ENCODE measurements at regions not wholly inside any gene's neighbourhood (a gene's known extent, or its start where the extent isn't known, plus 50 kb on each side); places are given as distances from the start of the nearest gene placed in this dataset.
A peak's percentile ranks its signal among the peaks of the same experiment; 100 is the strongest.

DNA sequence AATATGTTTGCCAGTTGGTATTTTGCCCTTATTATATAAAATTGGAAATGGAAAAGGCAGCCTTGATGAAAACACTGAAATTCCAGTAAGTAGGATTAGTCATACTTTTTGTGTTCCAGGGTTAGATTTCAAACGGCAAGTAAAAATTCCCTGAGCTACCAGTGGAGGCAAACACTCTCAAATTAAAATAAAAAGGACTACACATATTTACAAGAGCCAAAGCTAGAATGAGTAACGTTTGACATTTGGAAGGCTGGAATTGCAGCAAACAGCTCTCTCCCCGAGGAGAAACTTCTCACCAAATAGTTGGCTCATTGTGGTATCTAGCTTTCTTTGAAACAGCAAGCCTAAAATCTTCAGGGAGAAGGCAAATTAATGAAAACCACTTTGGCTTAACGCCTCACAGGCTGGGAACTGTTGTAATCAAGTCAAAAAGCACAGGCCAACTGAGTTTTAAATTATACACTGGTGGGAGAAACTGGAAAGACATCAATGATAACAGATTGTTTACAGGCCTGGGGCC lies 288.4 kb downstream of the SNX13 start:
- no peak for DNase-seq
- Histone ChIP-seq H4K20me1 (ENCODE audit: insufficient read depth) (no peaks in the 10 kb centered on the region), H3K27me3 (ENCODE audit: insufficient read depth) (no peaks in the 10 kb centered on the region; the same call in 1 of the 2 replicates), H3K9me3 (no peaks in the 10 kb centered on the region), H3K4me1 (ENCODE audit: control insufficient read depth in 1 of 2, insufficient read depth in 2 of 2, low read depth in 1 of 2, low read length in 1 of 2) (peaks cover 0 to 7% of the 10 kb centered on the region in 2 experiments; a peak in 1 of 4 replicates), H3F3A (replicated peaks; ENCODE audit: insufficient read depth) (peaks cover 8% of the 10 kb centered on the region), H3K9ac (no peak overlapping the region), H3K36me3 (replicated peaks in 1 of 2; ENCODE audit: control insufficient read depth in 1 of 2, insufficient read depth in 2 of 2, low read length in 1 of 2) (no peaks in the 10 kb centered on the region), H2AFZ (ENCODE audit: low read depth) (peak overlapping the region; percentile 61), H3K79me2 (ENCODE audit: insufficient read depth) (no peaks in the 10 kb centered on the region), H3K4me3 (ENCODE audit: low read depth in 2 of 2, low read length in 1 of 2) (no peak overlapping the region), H3K27ac (ENCODE audit: low read depth in 2 of 2, low read length in 1 of 2) (peak overlapping the region; percentile 49 to 54; a peak in 3 of 4 replicates), H3K9me2 (no peaks in the 10 kb centered on the region), H3K4me2 (no peak overlapping the region; the same call in 1 of the 2 replicates)
- WGBS (ENCODE audit: low lambda C conversion rate), result 9% methylated on average over 4 of the region's 4 CpGs
- ChIA-PET POLR2A (no interaction called here), CTCF (interaction anchor here (1.1 to 1.5 kb wide), 2 partner anchors 11 kb away, joined by 4 to 5 read pairs; no protein-coding TSS in a partner anchor)
- TF ChIP-seq MEF2A (IDR thresholded peaks at IDR 0.05; ENCODE audit: borderline replicate concordance, low read depth) (no peak), JUND (IDR thresholded peaks at IDR 0.05) (peak; percentile 30; the same call in 1 of the 2 replicates), EP300 (IDR thresholded peaks at IDR 0.05; ENCODE audit: borderline replicate concordance in 1 of 2, low read depth in 1 of 2, low read length in 1 of 2) (no peak), SIN3A (IDR thresholded peaks at IDR 0.05; ENCODE audit: borderline replicate concordance, low read depth, low read length) (no peak), SMC3 (IDR thresholded peaks at IDR 0.05; ENCODE audit: low read depth, low read length) (no peak), TCF12 (IDR thresholded peaks at IDR 0.05) (0 out of 2 replicates have a peak, but pooled peaks have one; percentile 15), NRF1 (IDR thresholded peaks at IDR 0.05; ENCODE audit: low read depth, low read length) (no peak), RCOR1 (IDR thresholded peaks at IDR 0.05; ENCODE audit: low read length) (no peak), EZH2phosphoT487 (IDR thresholded peaks at IDR 0.05; ENCODE audit: borderline replicate concordance, low read depth) (no peak), CHD2 (IDR thresholded peaks at IDR 0.05; ENCODE audit: low read length, partially characterized antibody) (no peak), FOSL2 (IDR thresholded peaks at IDR 0.05; ENCODE audit: borderline replicate concordance, low read depth) (peak; percentile 34; the same call in 1 of the 2 replicates), FOXJ3 (CRISPR knock-in tag; IDR thresholded peaks at IDR 0.05) (no peak), RAD21 (IDR thresholded peaks at IDR 0.05; ENCODE audit: low read length) (no peak)
- TF ChIP-seq, protein P1, sequence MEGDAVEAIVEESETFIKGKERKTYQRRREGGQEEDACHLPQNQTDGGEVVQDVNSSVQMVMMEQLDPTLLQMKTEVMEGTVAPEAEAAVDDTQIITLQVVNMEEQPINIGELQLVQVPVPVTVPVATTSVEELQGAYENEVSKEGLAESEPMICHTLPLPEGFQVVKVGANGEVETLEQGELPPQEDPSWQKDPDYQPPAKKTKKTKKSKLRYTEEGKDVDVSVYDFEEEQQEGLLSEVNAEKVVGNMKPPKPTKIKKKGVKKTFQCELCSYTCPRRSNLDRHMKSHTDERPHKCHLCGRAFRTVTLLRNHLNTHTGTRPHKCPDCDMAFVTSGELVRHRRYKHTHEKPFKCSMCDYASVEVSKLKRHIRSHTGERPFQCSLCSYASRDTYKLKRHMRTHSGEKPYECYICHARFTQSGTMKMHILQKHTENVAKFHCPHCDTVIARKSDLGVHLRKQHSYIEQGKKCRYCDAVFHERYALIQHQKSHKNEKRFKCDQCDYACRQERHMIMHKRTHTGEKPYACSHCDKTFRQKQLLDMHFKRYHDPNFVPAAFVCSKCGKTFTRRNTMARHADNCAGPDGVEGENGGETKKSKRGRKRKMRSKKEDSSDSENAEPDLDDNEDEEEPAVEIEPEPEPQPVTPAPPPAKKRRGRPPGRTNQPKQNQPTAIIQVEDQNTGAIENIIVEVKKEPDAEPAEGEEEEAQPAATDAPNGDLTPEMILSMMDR (IDR thresholded peaks at IDR 0.05), result peak; percentile 36
- TF ChIP-seq, protein P2, sequence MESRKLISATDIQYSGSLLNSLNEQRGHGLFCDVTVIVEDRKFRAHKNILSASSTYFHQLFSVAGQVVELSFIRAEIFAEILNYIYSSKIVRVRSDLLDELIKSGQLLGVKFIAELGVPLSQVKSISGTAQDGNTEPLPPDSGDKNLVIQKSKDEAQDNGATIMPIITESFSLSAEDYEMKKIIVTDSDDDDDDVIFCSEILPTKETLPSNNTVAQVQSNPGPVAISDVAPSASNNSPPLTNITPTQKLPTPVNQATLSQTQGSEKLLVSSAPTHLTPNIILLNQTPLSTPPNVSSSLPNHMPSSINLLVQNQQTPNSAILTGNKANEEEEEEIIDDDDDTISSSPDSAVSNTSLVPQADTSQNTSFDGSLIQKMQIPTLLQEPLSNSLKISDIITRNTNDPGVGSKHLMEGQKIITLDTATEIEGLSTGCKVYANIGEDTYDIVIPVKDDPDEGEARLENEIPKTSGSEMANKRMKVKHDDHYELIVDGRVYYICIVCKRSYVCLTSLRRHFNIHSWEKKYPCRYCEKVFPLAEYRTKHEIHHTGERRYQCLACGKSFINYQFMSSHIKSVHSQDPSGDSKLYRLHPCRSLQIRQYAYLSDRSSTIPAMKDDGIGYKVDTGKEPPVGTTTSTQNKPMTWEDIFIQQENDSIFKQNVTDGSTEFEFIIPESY (IDR thresholded peaks at IDR 0.05; ENCODE audit: borderline replicate concordance, low read depth), result no peak
- TF ChIP-seq, protein P3, sequence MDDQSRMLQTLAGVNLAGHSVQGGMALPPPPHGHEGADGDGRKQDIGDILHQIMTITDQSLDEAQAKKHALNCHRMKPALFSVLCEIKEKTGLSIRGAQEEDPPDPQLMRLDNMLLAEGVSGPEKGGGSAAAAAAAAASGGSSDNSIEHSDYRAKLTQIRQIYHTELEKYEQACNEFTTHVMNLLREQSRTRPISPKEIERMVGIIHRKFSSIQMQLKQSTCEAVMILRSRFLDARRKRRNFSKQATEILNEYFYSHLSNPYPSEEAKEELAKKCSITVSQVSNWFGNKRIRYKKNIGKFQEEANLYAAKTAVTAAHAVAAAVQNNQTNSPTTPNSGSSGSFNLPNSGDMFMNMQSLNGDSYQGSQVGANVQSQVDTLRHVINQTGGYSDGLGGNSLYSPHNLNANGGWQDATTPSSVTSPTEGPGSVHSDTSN (IDR thresholded peaks at IDR 0.05), result no peak
- TF ChIP-seq, protein P4, sequence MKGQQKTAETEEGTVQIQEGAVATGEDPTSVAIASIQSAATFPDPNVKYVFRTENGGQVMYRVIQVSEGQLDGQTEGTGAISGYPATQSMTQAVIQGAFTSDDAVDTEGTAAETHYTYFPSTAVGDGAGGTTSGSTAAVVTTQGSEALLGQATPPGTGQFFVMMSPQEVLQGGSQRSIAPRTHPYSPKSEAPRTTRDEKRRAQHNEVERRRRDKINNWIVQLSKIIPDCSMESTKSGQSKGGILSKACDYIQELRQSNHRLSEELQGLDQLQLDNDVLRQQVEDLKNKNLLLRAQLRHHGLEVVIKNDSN (IDR thresholded peaks at IDR 0.05; ENCODE audit: borderline replicate concordance, low read depth), result no peak

Measured in SK-N-SH (cell line).